Endothelial cell of umbilical vein (primary cell): ENCODE measurements at regions not wholly inside any gene's neighbourhood (a gene's known extent, or its start where the extent isn't known, plus 50 kb on each side); places are given as distances from the start of the nearest gene placed in this dataset.

Experiments used
- BruUV-seq: library from RNA; stranded (reverse); fragments of 400-500 nt; replicated peaks from 2 replicates; lab custom pipeline; 2021; lab: Mats Ljungman, UMichigan
- CTCF ChIA-PET: fragments of 300-600, 350-600 bp; sonication (Branson Sonifier 250); formaldehyde crosslinking; loops from one replicate; lab custom pipeline; 2021; ENCODE audit warnings: antibody characterized with exemption, inconsistent platforms; lab: Charles Lee
- POLR2A ChIA-PET: fragments of 300-600, 350-600 bp; sonication (Branson Sonifier 250); formaldehyde crosslinking; loops from one replicate; lab custom pipeline; 2021; ENCODE audit warnings: antibody characterized with exemption, inconsistent platforms; lab: Charles Lee
- DNase-seq: peaks from one replicate; pipeline ENCODE4 v3.0.0-alpha.2; 2011; ENCODE audit warnings: low read depth, low spot score
- FAIRE-seq: peaks from 2 replicates; lab custom pipeline; 2011; peaks lifted over from hg19 to GRCh38; lab: Jason Lieb, UNC
- H2AFZ ChIP-seq: 2 replicates; pipeline ENCODE4 v1.6.0; 2012; ENCODE audit warnings: low read depth, low read length, control low read depth, inconsistent platforms
- H3K27ac ChIP-seq: 2 replicates; pipeline ENCODE4 v1.5.1; 2011; ENCODE audit warnings: low read depth, mild to moderate bottlenecking, control low read depth, low read length, moderate library complexity; ENCODE audit not compliant: insufficient read depth
- H3K27me3 ChIP-seq, 2 experiments: 2 replicates each; pipeline versions ENCODE4 v1.6.0 to v1.6.1; 2011; ENCODE audit warnings: low read length in 2 of 2, mixed read lengths in 1 of 2; ENCODE audit not compliant: control insufficient read depth in 2 of 2, insufficient read depth in 2 of 2
- H3K36me3 ChIP-seq, 2 experiments: 2 replicates in 1 of 2; 3 replicates in 1 of 2; pipeline ENCODE4 v1.5.1; 2011; ENCODE audit warnings: low read length in 2 of 2, mild to moderate bottlenecking in 1 of 2, moderate library complexity in 1 of 2; ENCODE audit not compliant: control insufficient read depth in 2 of 2, insufficient read depth in 2 of 2; ENCODE audit errors: extremely low read depth in 1 of 2
- H3K4me1 ChIP-seq: 3 replicates; pipeline ENCODE4 v1.5.1; 2011; ENCODE audit warnings: mild to moderate bottlenecking, low read length; ENCODE audit not compliant: control insufficient read depth, insufficient read depth; ENCODE audit errors: extremely low read depth
- H3K4me2 ChIP-seq: 2 replicates; pipeline ENCODE4 v1.6.1; 2011; ENCODE audit warnings: low read length, control low read depth, mixed read lengths; ENCODE audit not compliant: insufficient read depth
- H3K4me3 ChIP-seq, 3 experiments: fragments of 200-600 bp in 1 of 3; sonication (generic), shearing (Covaris generic) in 1 of 3; replicated peaks in 1 of 3; 2 replicates each; pipeline ENCODE4 v1.5.1; 2011 to 2016; ENCODE audit warnings: control low read depth in 3 of 3, low read length in 3 of 3, mild to moderate bottlenecking in 2 of 3, inconsistent platforms in 1 of 3, low read depth in 1 of 3, moderate library complexity in 1 of 3; ENCODE audit not compliant: insufficient read depth in 1 of 3
- H3K79me2 ChIP-seq: 2 replicates; pipeline ENCODE4 v1.6.0; 2012; ENCODE audit warnings: low read length, inconsistent platforms; ENCODE audit not compliant: control insufficient read depth, insufficient read depth
- H3K9ac ChIP-seq: replicated peaks from 2 replicates; pipeline ENCODE3; 2011; ENCODE audit warnings: low read length, control low read depth; ENCODE audit not compliant: insufficient read depth; ENCODE audit errors: extremely low read depth
- H3K9me1 ChIP-seq: replicated peaks from 3 replicates; pipeline ENCODE4 v1.6.0; 2011; ENCODE audit warnings: mild to moderate bottlenecking, low read length; ENCODE audit not compliant: control insufficient read depth, insufficient read depth; ENCODE audit errors: extremely low read depth
- H3K9me3 ChIP-seq: replicated peaks from 2 replicates; pipeline ENCODE4 v1.5.1; 2012; ENCODE audit warnings: low read length, inconsistent platforms; ENCODE audit not compliant: control insufficient read depth, insufficient read depth
- H4K20me1 ChIP-seq: replicated peaks from 2 replicates; pipeline ENCODE3; 2011; ENCODE audit warnings: mild to moderate bottlenecking, low read length; ENCODE audit not compliant: control insufficient read depth, insufficient read depth; ENCODE audit errors: extremely low read depth
- EZH2 ChIP-seq: IDR thresholded peaks from 2 replicates; pipeline ENCODE4 v1.6.1; 2012; ENCODE audit warnings: borderline replicate concordance, low read depth, mild to moderate bottlenecking, moderate library complexity, low read length, inconsistent platforms; ENCODE audit not compliant: severe bottlenecking
- FOS ChIP-seq: IDR thresholded peaks from 2 replicates; pipeline ENCODE4 v1.6.1; 2011; ENCODE audit warnings: mild to moderate bottlenecking, low read length, moderate library complexity, borderline replicate concordance; ENCODE audit not compliant: insufficient read depth
- GATA2 ChIP-seq: IDR thresholded peaks from 2 replicates; pipeline ENCODE4 v1.7.0; 2011; ENCODE audit warnings: low read depth, mild to moderate bottlenecking, moderate library complexity, mixed read lengths, low read length; ENCODE audit not compliant: insufficient read length, insufficient read depth
- JUN ChIP-seq: IDR thresholded peaks from 2 replicates; pipeline ENCODE4 v1.6.1; 2011; ENCODE audit warnings: borderline replicate concordance, low read depth; ENCODE audit not compliant: insufficient read length, insufficient read depth
- MYC ChIP-seq: IDR thresholded peaks from one replicate; pipeline ENCODE4 v1.6.1; 2011; ENCODE audit warnings: mild to moderate bottlenecking, low read depth, low read length
- POLR2A ChIP-seq: IDR thresholded peaks from 2 replicates; pipeline ENCODE4 v1.6.1; 2012; ENCODE audit warnings: low read depth, mild to moderate bottlenecking, control low read depth, low read length
- POLR2AphosphoS5 ChIP-seq: IDR thresholded peaks from 2 replicates; pipeline ENCODE4 v1.6.1; 2012; ENCODE audit warnings: low read depth, mild to moderate bottlenecking, control low read depth, low read length, moderate library complexity; ENCODE audit not compliant: insufficient read depth
- dilution Hi-C: fragments of 300-500 bp; cut with MboI; formaldehyde crosslinking; loops from one replicate; pipeline ENCODE4 v1.15.0; 2019; ENCODE audit warnings: low sequenced_read_pairs; ENCODE audit not compliant: extremely low pct_ligation_motif_present
- intact Hi-C: fragments of 100-400 bp; cut with micrococcal nuclease; formaldehyde crosslinking; loops from one replicate; pipeline ENCODE4 v1.10.0; 2022
- TF ChIP-seq, protein P1 (sequence below), 2 donors: IDR thresholded peaks; 1 replicate in 1 of 2; 2 replicates in 1 of 2; pipeline ENCODE4 v1.5.1; 2011; ENCODE audit warnings: low read length in 2 of 2, mild to moderate bottlenecking in 2 of 2, moderate library complexity in 2 of 2, control low read depth in 1 of 2, inconsistent platforms in 1 of 2, low read depth in 1 of 2; ENCODE audit not compliant: insufficient read depth in 1 of 2; ENCODE audit errors: extremely low read depth in 1 of 2
- TF ChIP-seq, protein P2 (sequence below): IDR thresholded peaks from 2 replicates; pipeline ENCODE4 v1.6.1; 2011; ENCODE audit not compliant: insufficient read depth, insufficient read length

DNA sequence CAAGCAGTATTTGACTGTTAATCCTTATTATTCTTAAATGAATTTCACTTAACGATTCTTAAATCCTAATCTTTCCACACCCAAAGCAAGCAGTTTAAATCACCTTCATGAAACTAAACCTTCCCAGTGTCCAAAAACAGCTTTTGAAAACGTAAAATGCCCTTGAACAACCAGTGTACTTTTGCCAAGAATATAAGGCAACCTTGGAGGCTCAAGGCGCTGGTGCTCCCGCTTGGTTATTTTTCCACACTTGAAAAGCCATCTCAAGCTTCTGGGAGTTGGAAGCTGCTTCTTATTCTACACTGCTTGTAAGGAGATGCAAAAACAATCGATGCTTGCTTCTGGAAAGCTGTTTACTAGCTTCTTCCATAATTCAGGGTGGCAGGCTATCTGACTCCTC lies 625.7 kb downstream of the HTR1B start:
- CTCF ChIA-PET: interaction anchor here (1.1 to 2.2 kb wide), 3 partner anchors 10 to 34 kb away, joined by 3 to 5 read pairs (median 4); no protein-coding TSS in a partner anchor
- Histone ChIP-seq H4K20me1 (no peaks in the 10 kb centered on the region), H3K4me1 (no peaks in the 10 kb centered on the region), H3K9ac (no peak overlapping the region), H2AFZ (no peak overlapping the region), H3K27ac (no peak overlapping the region), H3K9me3 (no peaks in the 10 kb centered on the region), H3K36me3 (no peaks in the 10 kb centered on the region), H3K27me3 (no peaks in the 10 kb centered on the region), H3K4me3 (no peak overlapping the region), H3K9me1 (no peaks in the 10 kb centered on the region), H3K79me2 (no peaks in the 10 kb centered on the region), H3K4me2 (no peak overlapping the region)
- POLR2A ChIA-PET: no interaction called here
- DNase-seq: no peak
- TF ChIP-seq JUN: no peak
- TF ChIP-seq GATA2: no peak
- TF ChIP-seq EZH2: no peak
- TF ChIP-seq MYC: no peak
- TF ChIP-seq FOS: no peak
- TF ChIP-seq, protein P1, sequence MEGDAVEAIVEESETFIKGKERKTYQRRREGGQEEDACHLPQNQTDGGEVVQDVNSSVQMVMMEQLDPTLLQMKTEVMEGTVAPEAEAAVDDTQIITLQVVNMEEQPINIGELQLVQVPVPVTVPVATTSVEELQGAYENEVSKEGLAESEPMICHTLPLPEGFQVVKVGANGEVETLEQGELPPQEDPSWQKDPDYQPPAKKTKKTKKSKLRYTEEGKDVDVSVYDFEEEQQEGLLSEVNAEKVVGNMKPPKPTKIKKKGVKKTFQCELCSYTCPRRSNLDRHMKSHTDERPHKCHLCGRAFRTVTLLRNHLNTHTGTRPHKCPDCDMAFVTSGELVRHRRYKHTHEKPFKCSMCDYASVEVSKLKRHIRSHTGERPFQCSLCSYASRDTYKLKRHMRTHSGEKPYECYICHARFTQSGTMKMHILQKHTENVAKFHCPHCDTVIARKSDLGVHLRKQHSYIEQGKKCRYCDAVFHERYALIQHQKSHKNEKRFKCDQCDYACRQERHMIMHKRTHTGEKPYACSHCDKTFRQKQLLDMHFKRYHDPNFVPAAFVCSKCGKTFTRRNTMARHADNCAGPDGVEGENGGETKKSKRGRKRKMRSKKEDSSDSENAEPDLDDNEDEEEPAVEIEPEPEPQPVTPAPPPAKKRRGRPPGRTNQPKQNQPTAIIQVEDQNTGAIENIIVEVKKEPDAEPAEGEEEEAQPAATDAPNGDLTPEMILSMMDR (IDR thresholded peaks at IDR 0.05; ENCODE audit: extremely low read depth in 1 of 2, insufficient read depth in 1 of 2, low read depth in 1 of 2, low read length in 2 of 2): no peak
- no peak for TF ChIP-seq POLR2AphosphoS5
- TF ChIP-seq, protein P2, sequence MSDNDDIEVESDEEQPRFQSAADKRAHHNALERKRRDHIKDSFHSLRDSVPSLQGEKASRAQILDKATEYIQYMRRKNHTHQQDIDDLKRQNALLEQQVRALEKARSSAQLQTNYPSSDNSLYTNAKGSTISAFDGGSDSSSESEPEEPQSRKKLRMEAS: no peak
- TF ChIP-seq POLR2A: no peak
- no peak for FAIRE-seq
- intact Hi-C loops: no loop called here
- no TSS peak for BruUV-seq
- dilution Hi-C loops: no loop called here
